BLaER1 (cell line): ENCODE measurements at regions not wholly inside any gene's neighbourhood (a gene's known extent, or its start where the extent isn't known, plus 50 kb on each side); places are given as distances from the start of the nearest gene placed in this dataset.
A peak's percentile ranks its signal among the peaks of the same experiment; 100 is the strongest.

Experiments used
- H3K27ac ChIP-seq: shearing (Covaris generic); formaldehyde crosslinking; 2 replicates; pipeline ENCODE4 v1.8.1; 2022
- H3K27me3 ChIP-seq: shearing (Covaris generic); formaldehyde crosslinking; 2 replicates; pipeline ENCODE4 v1.8.1; 2022
- H3K36me3 ChIP-seq: shearing (Covaris generic); formaldehyde crosslinking; 2 replicates; pipeline ENCODE4 v1.8.1; 2022
- H3K4me1 ChIP-seq: shearing (Covaris generic); formaldehyde crosslinking; 2 replicates; pipeline ENCODE4 v1.8.1; 2022
- H3K4me2 ChIP-seq: shearing (Covaris generic); formaldehyde crosslinking; 2 replicates; pipeline ENCODE4 v1.8.1; 2022
- H3K4me3 ChIP-seq: shearing (Covaris generic); formaldehyde crosslinking; 2 replicates; pipeline ENCODE4 v1.8.1; 2022
- H3K9ac ChIP-seq: shearing (Covaris generic); formaldehyde crosslinking; 2 replicates; pipeline ENCODE4 v1.8.1; 2022
- H3K9me3 ChIP-seq: shearing (Covaris generic); formaldehyde crosslinking; 2 replicates; pipeline ENCODE4 v1.8.1; 2022
- H4K20me1 ChIP-seq: shearing (Covaris generic); formaldehyde crosslinking; 2 replicates; pipeline ENCODE4 v1.8.1; 2022
- Cebpa-rat ChIP-seq: shearing (Covaris generic); IDR thresholded peaks from 2 replicates; pipeline ENCODE4 v1.8.1; 2022

- Histone ChIP-seq H3K27ac (no peak overlapping the region), H3K4me3 (no peak overlapping the region), H3K27me3 (no peaks in the 10 kb centered on the region), H3K36me3 (no peaks in the 10 kb centered on the region), H3K4me2 (no peak overlapping the region), H3K9me3 (no peaks in the 10 kb centered on the region), H3K9ac (no peak overlapping the region), H4K20me1 (no peaks in the 10 kb centered on the region), H3K4me1 (no peaks in the 10 kb centered on the region)
- TF ChIP-seq Cebpa-rat, result no peak
Measured at GRCh38 chr7:114073701-114074100, 154.9 kb upstream of the PPP1R3A start.

GRCh38 chr7:114070246-114070645, 151.4 kb upstream of the PPP1R3A start:
- H3K9ac ChIP-seq, result no peak overlapping the region
- peak; percentile 14; the same call in 1 of the 2 replicates for TF ChIP-seq Cebpa-rat
- H3K27ac ChIP-seq, result no peak overlapping the region
- H3K9me3 ChIP-seq, result no peaks in the 10 kb centered on the region
- no peaks in the 10 kb centered on the region for H3K36me3 ChIP-seq
- no peak overlapping the region for H3K4me3 ChIP-seq
- H3K27me3 ChIP-seq, result no peaks in the 10 kb centered on the region
- H3K4me2 ChIP-seq, result no peak overlapping the region
- H3K4me1 ChIP-seq, result no peaks in the 10 kb centered on the region
- no peaks in the 10 kb centered on the region for H4K20me1 ChIP-seq

- Histone ChIP-seq H3K4me1 (no peaks in the 10 kb centered on the region), H3K9ac (no peak overlapping the region), H3K9me3 (no peaks in the 10 kb centered on the region), H3K4me2 (no peak overlapping the region), H3K27me3 (no peaks in the 10 kb centered on the region), H3K4me3 (no peak overlapping the region), H3K27ac (no peak overlapping the region), H4K20me1 (no peaks in the 10 kb centered on the region), H3K36me3 (no peaks in the 10 kb centered on the region)
- no peak for TF ChIP-seq Cebpa-rat
Measured at GRCh38 chr7:114062810-114063209, 144.0 kb upstream of the PPP1R3A start.

- H3K36me3 ChIP-seq, result no peaks in the 10 kb centered on the region
- H3K4me1 ChIP-seq, result peaks cover 7% of the 10 kb centered on the region; the same call in 1 of the 2 replicates
- no peak for TF ChIP-seq Cebpa-rat
- no peak overlapping the region for H3K27ac ChIP-seq
- no peak overlapping the region; the same call in 1 of the 2 replicates for H3K4me2 ChIP-seq
- H3K27me3 ChIP-seq, result no peaks in the 10 kb centered on the region
- no peak overlapping the region for H3K9ac ChIP-seq
- H4K20me1 ChIP-seq, result no peaks in the 10 kb centered on the region
- H3K4me3 ChIP-seq, result no peak overlapping the region
- H3K9me3 ChIP-seq, result no peaks in the 10 kb centered on the region
Measured at GRCh38 chr7:114051871-114052331, 133.1 kb upstream of the PPP1R3A start.

- no peaks in the 10 kb centered on the region for H4K20me1 ChIP-seq
- TF ChIP-seq Cebpa-rat, result no peak
- H3K4me1 ChIP-seq, result peaks cover 7% of the 10 kb centered on the region; the same call in 1 of the 2 replicates
- H3K27me3 ChIP-seq, result no peaks in the 10 kb centered on the region
- H3K4me3 ChIP-seq, result no peak overlapping the region
- H3K9me3 ChIP-seq, result no peaks in the 10 kb centered on the region
- H3K27ac ChIP-seq, result no peak overlapping the region
- H3K4me2 ChIP-seq, result no peak overlapping the region
- H3K36me3 ChIP-seq, result no peaks in the 10 kb centered on the region
- no peak overlapping the region for H3K9ac ChIP-seq
Measured at GRCh38 chr7:114050571-114050970, 131.8 kb upstream of the PPP1R3A start.

GRCh38 chr7:114048386-114049235, 129.8 kb upstream of the PPP1R3A start:
- Histone ChIP-seq H3K4me3 (no peak overlapping the region), H4K20me1 (no peaks in the 10 kb centered on the region), H3K9me3 (no peaks in the 10 kb centered on the region), H3K4me2 (no peak overlapping the region), H3K36me3 (no peaks in the 10 kb centered on the region), H3K27me3 (no peaks in the 10 kb centered on the region), H3K4me1 (peaks cover 7% of the 10 kb centered on the region; the same call in 1 of the 2 replicates), H3K9ac (no peak overlapping the region), H3K27ac (no peak overlapping the region)
- TF ChIP-seq Cebpa-rat, result no peak

GRCh38 chr7:114047889-114048288, 129.1 kb upstream of the PPP1R3A start:
- peaks cover 7% of the 10 kb centered on the region; the same call in 1 of the 2 replicates for H3K4me1 ChIP-seq
- no peaks in the 10 kb centered on the region for H4K20me1 ChIP-seq
- no peak for TF ChIP-seq Cebpa-rat
- no peaks in the 10 kb centered on the region for H3K9me3 ChIP-seq
- H3K36me3 ChIP-seq, result no peaks in the 10 kb centered on the region
- no peak overlapping the region for H3K4me3 ChIP-seq
- no peak overlapping the region for H3K4me2 ChIP-seq
- no peak overlapping the region for H3K27ac ChIP-seq
- no peaks in the 10 kb centered on the region for H3K27me3 ChIP-seq
- H3K9ac ChIP-seq, result no peak overlapping the region

GRCh38 chr7:114033475-114033874, 114.7 kb upstream of the PPP1R3A start:
- Histone ChIP-seq H3K36me3 (no peaks in the 10 kb centered on the region), H3K4me3 (no peak overlapping the region), H4K20me1 (no peaks in the 10 kb centered on the region), H3K27ac (no peak overlapping the region), H3K27me3 (no peaks in the 10 kb centered on the region), H3K9me3 (no peaks in the 10 kb centered on the region), H3K4me2 (no peak overlapping the region), H3K4me1 (no peaks in the 10 kb centered on the region), H3K9ac (no peak overlapping the region)
- TF ChIP-seq Cebpa-rat, result no peak

- TF ChIP-seq Cebpa-rat, result no peak
- H3K9me3 ChIP-seq, result no peaks in the 10 kb centered on the region
- H3K4me2 ChIP-seq, result no peak overlapping the region
Measured at GRCh38 chr7:114026486-114027089, 107.8 kb upstream of the PPP1R3A start.

GRCh38 chr7:114021135-114021534, 102.3 kb upstream of the PPP1R3A start:
- Histone ChIP-seq H3K4me3 (no peak overlapping the region), H3K4me2 (no peak overlapping the region), H4K20me1 (no peaks in the 10 kb centered on the region), H3K4me1 (no peaks in the 10 kb centered on the region), H3K9me3 (no peaks in the 10 kb centered on the region), H3K27ac (no peak overlapping the region), H3K9ac (no peak overlapping the region), H3K27me3 (no peaks in the 10 kb centered on the region), H3K36me3 (no peaks in the 10 kb centered on the region)
- TF ChIP-seq Cebpa-rat, result no peak

More at GRCh38 chr7:114026486-114027089, 107.8 kb upstream of the PPP1R3A start:
- no peaks in the 10 kb centered on the region for H3K36me3 ChIP-seq
- no peak overlapping the region for H3K27ac ChIP-seq
- no peaks in the 10 kb centered on the region for H4K20me1 ChIP-seq
- H3K4me3 ChIP-seq, result no peak overlapping the region
- H3K9ac ChIP-seq, result no peak overlapping the region
- H3K27me3 ChIP-seq, result no peaks in the 10 kb centered on the region
- no peaks in the 10 kb centered on the region for H3K4me1 ChIP-seq
